GM03348 (cell line): ENCODE measurements at regions not wholly inside any gene's neighbourhood (a gene's known extent, or its start where the extent isn't known, plus 50 kb on each side); places are given as distances from the start of the nearest gene placed in this dataset.

Source experiments
- DNase-seq: peaks from one replicate; pipeline ENCODE4 v3.0.0; 2012; ENCODE audit warnings: low spot score

GRCh38 chr10:124286621-124287020, 132.1 kb downstream of the OAT start:
- no peak for DNase-seq

DNA sequence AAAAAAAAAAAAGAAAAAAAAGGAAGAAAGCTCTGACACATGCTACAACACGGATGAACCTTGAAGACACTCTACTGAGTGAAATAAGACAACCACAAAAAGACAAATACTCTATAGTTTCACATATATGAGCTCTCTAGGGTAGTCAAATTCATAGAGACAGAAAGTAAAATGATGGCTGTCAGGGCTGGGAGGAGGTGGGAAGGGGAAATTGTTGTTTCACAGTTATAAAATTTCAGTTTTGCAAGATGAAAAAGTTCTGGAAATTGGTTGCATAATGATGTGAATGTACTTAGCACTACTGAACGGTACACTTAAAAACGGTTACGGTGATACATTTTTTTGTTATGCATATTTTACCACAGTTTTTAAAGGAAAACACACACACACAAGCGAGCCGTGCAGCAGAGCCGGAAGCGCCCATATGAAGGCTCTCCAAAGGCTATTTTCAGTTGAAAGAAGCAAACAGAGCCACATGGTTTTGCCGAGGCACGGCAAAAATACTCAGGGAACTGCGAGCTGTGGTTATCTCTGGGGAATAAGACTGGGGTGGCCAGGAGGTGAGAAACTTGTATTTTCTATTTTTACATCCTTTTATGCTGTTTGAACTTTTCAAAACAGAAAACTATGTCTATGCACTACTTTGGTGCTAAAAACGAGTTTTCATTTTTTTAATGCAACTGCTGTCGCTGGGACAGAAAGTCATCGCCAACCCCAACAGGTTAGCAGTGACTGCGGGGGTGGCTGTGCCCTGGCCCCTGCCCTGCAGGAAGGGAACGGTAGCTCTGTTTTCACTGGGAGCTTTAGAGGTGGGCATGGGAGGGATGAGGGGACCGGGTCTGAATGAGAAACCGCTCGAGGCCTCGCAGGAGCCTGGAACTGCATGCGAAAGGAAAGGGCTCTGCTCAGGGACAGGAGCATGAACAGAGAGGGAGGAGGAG, 132.9 kb downstream of the OAT start:
- DNase-seq = no peak

DNA sequence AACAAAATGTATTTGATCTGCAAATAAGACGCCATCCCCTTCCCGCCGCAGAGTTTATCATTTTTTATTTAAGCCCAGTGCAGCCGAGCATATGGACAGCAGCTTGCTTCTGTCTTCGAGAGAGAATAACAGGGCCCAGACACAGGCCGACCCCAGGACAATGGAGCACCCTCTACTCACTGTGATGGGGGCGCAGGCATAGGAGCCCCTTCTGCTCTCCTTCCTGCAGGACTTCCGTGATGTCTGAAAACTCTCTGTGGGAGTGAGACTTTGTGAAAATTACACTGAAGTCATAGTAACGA, 134.8 kb downstream of the OAT start:
- DNase-seq = no peak

DNA sequence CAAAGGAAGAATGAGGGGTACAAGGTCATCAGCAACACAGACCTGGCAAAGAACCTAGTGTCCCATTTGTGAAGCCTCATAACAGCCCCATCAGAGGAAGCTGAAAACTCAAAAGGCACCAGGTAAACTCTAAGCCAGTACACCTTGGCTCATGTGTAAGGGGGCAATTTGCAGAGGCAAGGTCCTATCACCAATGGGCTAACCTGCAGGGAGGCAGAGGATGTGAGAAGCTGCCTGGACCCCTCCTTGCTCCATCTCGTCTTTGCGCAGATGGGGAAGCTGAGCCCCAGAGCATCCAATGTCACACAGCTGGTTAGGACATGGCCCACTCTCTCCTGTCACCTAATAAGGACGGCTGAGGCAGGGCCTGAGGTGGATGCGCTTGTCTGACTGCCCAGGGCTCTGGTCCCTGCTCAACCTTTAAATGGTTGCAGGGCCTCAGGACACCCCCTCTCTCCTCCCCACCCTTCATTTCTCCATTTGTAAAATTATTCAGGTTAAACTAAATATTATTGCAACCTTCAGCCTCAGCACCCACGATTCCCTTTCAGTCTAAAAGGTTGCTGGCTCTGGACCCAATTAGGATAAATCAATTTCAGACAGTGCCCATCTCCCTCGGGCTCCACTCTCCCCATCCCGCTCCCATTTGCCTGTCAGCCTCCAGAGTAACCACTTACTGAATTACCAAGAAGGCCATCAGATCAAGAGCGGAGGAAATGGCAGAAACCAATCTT, 135.3 kb downstream of the OAT start:
- no peak for DNase-seq

GRCh38 chr10:124282326-124282725, 136.4 kb downstream of the OAT start:
- no peak for DNase-seq

DNA sequence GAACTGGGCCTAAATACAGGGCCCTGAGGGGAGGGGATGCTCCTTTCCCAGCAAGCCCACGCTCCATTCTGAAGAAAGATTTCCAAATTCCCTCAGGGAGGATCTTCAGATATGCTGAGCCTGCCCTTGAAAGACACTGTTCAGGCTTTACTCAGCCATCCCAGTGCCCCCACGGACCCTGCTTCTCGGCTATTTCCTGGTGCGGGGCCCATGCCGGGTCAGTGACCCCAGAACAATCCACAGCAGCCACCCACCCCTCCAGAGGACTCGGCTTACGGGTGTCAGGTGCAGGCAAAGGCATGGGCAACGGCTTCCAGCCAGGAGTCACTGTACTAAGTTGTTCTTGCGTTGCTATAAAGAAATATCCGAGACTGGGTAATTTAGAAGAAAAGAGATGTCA, 137.1 kb downstream of the OAT start:
- no peak for DNase-seq

DNA sequence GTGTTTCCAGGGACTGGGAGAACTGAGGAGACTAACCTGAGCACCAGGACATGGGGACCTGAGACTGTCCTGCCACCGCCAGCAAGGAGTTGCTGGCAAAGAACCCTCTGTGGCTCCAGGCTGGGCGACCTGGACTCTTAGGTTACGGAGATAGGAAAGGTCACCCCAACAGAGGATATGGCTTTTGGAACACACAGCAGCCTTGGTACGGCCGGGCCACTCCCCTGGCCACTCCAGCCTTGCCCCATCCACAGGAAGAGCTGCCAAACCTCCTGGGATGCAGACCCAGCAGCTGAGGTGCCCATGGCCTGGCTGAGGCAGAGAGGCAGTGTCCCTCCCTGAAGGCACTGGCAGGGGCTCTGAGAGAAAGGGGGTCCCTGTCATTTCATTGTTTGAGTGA, 137.8 kb downstream of the OAT start:
- DNase-seq = no peak

DNA sequence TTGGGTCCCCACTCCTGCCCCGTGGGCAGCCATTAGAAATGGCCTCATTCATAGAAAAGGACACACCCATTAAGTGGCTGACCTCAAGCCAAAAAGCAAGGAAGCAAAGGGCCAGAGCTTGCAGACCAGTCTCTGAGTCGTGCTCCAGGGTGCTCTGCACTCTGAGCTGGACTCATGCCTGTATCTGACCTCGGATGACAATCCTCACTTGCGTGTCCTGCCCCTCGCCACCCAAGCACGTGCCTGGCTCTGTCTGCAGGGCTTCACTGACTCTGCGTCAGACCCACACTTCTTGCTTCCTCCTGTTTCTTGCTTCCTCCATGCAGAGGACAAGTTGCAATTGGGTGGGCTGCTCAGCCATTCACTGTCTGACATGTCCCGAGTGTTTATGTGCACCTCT, 138.8 kb downstream of the OAT start:
- DNase-seq = no peak

GRCh38 chr10:124279298-124279697, 139.4 kb downstream of the OAT start:
- DNase-seq = no peak

- no peak for DNase-seq
These were observed 140.4 kb downstream of the OAT start for GRCh38 chr10:124278356-124278755.

DNA sequence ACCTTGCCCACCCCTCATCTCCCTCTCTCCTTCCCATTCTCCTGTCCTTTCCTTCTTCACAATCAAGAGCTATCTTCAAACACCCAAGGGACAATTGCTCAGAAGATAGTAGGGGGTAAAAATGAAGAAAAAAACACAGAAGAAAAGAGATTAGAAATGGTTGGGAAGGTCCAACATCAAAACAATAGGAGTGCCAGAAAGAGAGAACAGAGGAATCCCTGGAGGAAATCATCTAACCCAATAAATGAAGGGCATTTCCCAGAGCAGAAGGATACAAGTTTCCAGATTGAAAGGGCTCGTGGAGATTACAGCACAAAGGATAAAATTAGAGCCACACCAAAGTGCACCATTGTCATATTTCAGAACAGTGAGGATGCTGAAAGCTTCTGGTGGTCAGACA, 145.6 kb downstream of the OAT start:
- no peak for DNase-seq

- DNase-seq = no peak
These were observed 147.0 kb downstream of the OAT start for GRCh38 chr10:124271676-124272075.

GRCh38 chr10:124270530-124271327, 148.0 kb downstream of the OAT start:
- no peak for DNase-seq

DNA sequence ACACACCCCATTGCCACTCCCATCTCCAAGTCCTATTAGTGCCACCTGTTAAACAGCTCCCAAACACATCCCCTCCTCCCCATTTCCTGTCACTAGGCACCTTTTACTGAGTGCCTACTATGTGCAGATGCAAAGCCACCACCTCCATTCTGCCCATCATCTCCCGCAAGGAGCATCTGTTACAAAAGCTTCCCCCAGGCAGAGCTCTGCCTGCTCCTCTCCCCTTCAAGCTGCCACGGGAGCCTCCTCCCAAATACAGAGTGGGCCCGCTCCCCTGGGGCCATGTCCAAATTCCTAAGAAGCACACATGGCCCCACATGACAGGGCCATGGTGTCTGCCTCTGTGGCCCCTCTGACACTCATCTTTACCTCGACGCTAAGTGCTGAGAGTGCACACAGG, 149.7 kb downstream of the OAT start:
- no peak for DNase-seq

- no peak for DNase-seq
These were observed 150.7 kb downstream of the OAT start for GRCh38 chr10:124267911-124268549.

- no peak for DNase-seq
These were observed 151.4 kb downstream of the OAT start for GRCh38 chr10:124267231-124267885.

DNA sequence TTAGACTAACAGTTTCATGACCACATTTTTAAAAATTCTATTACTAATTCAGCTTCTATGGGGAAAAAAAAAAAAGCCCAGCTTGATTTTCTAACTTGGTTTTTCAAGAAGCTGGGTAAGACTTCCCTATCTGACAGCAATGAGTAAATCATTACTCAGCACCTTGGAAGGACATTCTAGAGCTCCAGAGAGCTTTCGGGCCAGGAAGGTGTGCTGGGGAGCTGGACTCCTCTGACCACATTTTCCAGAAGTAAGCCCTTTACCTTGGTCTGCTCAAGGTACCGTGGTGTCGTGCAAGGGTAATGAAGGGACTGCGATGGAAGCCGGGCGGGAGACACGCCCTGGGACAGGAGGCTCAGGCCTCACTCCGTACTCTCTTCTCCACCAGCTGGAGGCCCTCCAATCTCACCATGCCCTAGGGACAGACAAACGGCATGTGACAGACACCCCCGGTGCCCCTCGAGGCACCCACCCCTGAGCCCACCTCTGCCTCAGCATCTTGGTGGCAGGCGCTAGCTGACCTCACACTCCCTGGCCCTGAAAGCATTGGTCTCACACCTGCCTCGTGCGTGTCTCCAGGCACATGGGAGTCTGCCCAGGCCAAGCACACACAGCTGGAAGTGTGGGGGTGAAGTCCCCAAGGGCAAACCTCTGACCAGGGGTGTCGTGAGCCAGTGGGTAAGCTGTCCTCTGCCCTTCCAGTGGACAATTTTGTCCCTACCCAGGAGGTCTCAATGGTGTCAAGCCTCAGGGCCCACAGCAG, 152.1 kb downstream of the OAT start:
- DNase-seq = no peak

- DNase-seq = no peak
These were observed 152.8 kb downstream of the OAT start for GRCh38 chr10:124265776-124266467.

GRCh38 chr10:124265391-124265745, 153.4 kb downstream of the OAT start:
- no peak for DNase-seq

DNA sequence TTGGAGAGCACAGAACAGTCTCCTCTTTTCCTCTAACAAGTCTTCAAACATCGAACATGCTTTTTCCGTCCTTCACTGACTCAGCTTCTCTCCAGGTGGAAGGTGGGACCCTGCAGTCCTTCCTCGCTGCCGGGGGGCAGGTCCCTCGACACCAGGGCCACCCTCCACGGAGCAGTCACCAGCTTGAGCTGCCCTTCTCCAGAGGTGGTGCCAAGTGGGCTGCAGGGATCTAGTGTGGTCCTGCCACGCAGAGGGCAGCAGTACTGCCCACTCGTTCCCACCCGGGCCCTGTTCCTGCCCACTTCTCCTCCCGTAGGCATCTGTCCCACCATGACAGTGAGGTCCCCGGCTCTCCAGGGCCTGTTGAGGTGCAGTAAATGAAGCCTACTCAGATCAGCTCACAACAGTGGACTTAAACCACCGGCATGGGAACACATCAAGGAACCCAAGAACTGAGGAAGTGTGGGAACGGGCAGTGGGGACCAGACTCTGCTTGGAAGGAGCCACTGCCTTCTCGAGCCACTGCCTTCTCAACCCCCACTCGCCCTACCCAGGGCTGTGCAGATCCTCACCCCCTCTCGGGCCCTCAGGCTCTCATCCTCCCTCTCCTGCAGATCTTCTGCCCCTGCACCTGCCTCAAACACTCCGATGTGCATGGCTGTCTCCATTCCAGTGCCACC, 153.9 kb downstream of the OAT start:
- no peak for DNase-seq
